Mesendoderm (in vitro differentiated cells): ENCODE measurements at regions not wholly inside any gene's neighbourhood (a gene's known extent, or its start where the extent isn't known, plus 50 kb on each side); places are given as distances from the start of the nearest gene placed in this dataset.

Source experiments
- DNase-seq: peaks from one replicate; pipeline ENCODE4 v3.0.0; 2013
- H2AK5ac ChIP-seq: 2 replicates; pipeline ENCODE4 v1.6.1; 2013; ENCODE audit warnings: low read length, inconsistent platforms
- H2BK120ac ChIP-seq: 2 replicates; pipeline ENCODE4 v1.6.1; 2013; ENCODE audit warnings: low read depth, mild to moderate bottlenecking, low read length, moderate library complexity, mixed read lengths
- H2BK15ac ChIP-seq: replicated peaks from 2 replicates; pipeline ENCODE4 v1.6.1; 2013; ENCODE audit warnings: low read depth, mild to moderate bottlenecking, moderate library complexity
- H2BK5ac ChIP-seq: 2 replicates; pipeline ENCODE4 v1.6.1; 2013; ENCODE audit warnings: low read length, inconsistent platforms
- H3K18ac ChIP-seq: 2 replicates; pipeline ENCODE4 v1.6.1; 2013; ENCODE audit warnings: mild to moderate bottlenecking, low read length, mixed read lengths
- H3K23ac ChIP-seq: one replicate; pipeline ENCODE4 v1.6.1; 2013; ENCODE audit warnings: low read length
- H3K27ac ChIP-seq: 2 replicates; pipeline ENCODE4 v1.5.1; 2013; ENCODE audit warnings: low read depth, mild to moderate bottlenecking, inconsistent platforms, low read length, moderate library complexity
- H3K27me3 ChIP-seq: 2 replicates; pipeline ENCODE4 v1.6.1; 2013; ENCODE audit warnings: low read length, control low read depth, mild to moderate bottlenecking, inconsistent platforms; ENCODE audit not compliant: insufficient read depth, poor library complexity
- H3K36me3 ChIP-seq: 2 replicates; pipeline ENCODE4 v1.6.1; 2013; ENCODE audit warnings: low read length, inconsistent platforms; ENCODE audit not compliant: control insufficient read depth, insufficient read depth
- H3K4ac ChIP-seq: one replicate; pipeline ENCODE4 v1.6.1; 2013; ENCODE audit warnings: low read depth, mild to moderate bottlenecking, low read length, moderate library complexity
- H3K4me1 ChIP-seq: 2 replicates; pipeline ENCODE4 v1.6.1; 2013; ENCODE audit warnings: low read depth, low read length, inconsistent platforms; ENCODE audit not compliant: control insufficient read depth
- H3K4me2 ChIP-seq: 2 replicates; pipeline ENCODE4 v1.6.1; 2013; ENCODE audit warnings: low read length
- H3K4me3 ChIP-seq: 2 replicates; pipeline ENCODE4 v1.5.1; 2013; ENCODE audit warnings: mild to moderate bottlenecking, low read length
- H3K56ac ChIP-seq: one replicate; pipeline ENCODE4 v1.6.1; 2013; ENCODE audit warnings: low read length
- H3K79me1 ChIP-seq: 2 replicates; pipeline ENCODE4 v1.6.1; 2013; ENCODE audit warnings: low read length, inconsistent platforms
- H3K79me2 ChIP-seq: 2 replicates; pipeline ENCODE4 v1.6.1; 2013; ENCODE audit warnings: mild to moderate bottlenecking, low read length; ENCODE audit not compliant: control insufficient read depth, insufficient read depth
- H3K9ac ChIP-seq: 2 replicates; pipeline ENCODE4 v1.6.1; 2013; ENCODE audit warnings: low read length, inconsistent platforms
- H4K5ac ChIP-seq: one replicate; pipeline ENCODE4 v1.6.1; 2013; ENCODE audit warnings: low read length
- H4K8ac ChIP-seq: one replicate; pipeline ENCODE4 v1.6.1; 2013; ENCODE audit warnings: low read depth, mild to moderate bottlenecking, control low read depth, low read length, moderate library complexity
- WGBS: extraction: QIAGEN DNeasy Blood & Tissue Kit; methylation state at CpG from one replicate; pipeline ENCODE4 v1.1.7; 2013; ENCODE audit warnings: low lambda C conversion rate, missing lambda C conversion rate; ENCODE audit not compliant: insufficient coverage; ENCODE audit errors: extremely low coverage; 5-methylcytosine and 5-hydroxymethylcytosine counted together

GRCh38 chr5:110104726-110105669, 415.3 kb downstream of the MAN2A1 start:
- Histone ChIP-seq H4K5ac (no peak overlapping the region), H3K4ac (no peak overlapping the region), H4K8ac (no peak overlapping the region), H3K27me3 (no peaks in the 10 kb centered on the region), H3K4me1 (no peaks in the 10 kb centered on the region), H3K18ac (no peak overlapping the region), H3K79me1 (no peaks in the 10 kb centered on the region), H2AK5ac (no peak overlapping the region), H2BK5ac (no peak overlapping the region), H3K56ac (no peak overlapping the region), H3K9ac (no peak overlapping the region), H3K23ac (no peak overlapping the region), H3K4me3 (no peak overlapping the region), H3K36me3 (no peaks in the 10 kb centered on the region), H3K27ac (no peak overlapping the region), H3K4me2 (no peak overlapping the region), H2BK120ac (no peak overlapping the region), H3K79me2 (no peaks in the 10 kb centered on the region), H2BK15ac (no peak overlapping the region)
- no CpG with 5 or more reads among the region's 4 CpGs for WGBS
- DNase-seq: no peak

- Histone ChIP-seq H3K4me3 (no peak overlapping the region), H2BK5ac (no peak overlapping the region), H3K9ac (no peak overlapping the region), H4K5ac (no peak overlapping the region), H3K23ac (no peak overlapping the region), H2AK5ac (no peak overlapping the region), H2BK15ac (no peak overlapping the region), H3K18ac (no peak overlapping the region), H3K4me2 (no peak overlapping the region), H2BK120ac (no peak overlapping the region), H3K56ac (no peak overlapping the region), H3K4ac (no peak overlapping the region), H3K27ac (no peak overlapping the region), H3K79me2 (no peaks in the 10 kb centered on the region), H4K8ac (no peak overlapping the region), H3K27me3 (no peaks in the 10 kb centered on the region), H3K36me3 (no peaks in the 10 kb centered on the region), H3K79me1 (no peaks in the 10 kb centered on the region), H3K4me1 (no peaks in the 10 kb centered on the region)
- no CpG with 5 or more reads among the region's 2 CpGs for WGBS
- no peak for DNase-seq
Measured at GRCh38 chr5:110105692-110106091, 416.0 kb downstream of the MAN2A1 start.

GRCh38 chr5:110106750-110107149, 417.0 kb downstream of the MAN2A1 start:
- no peak for DNase-seq
- Histone ChIP-seq H3K27ac (no peak overlapping the region), H3K4me2 (no peak overlapping the region), H4K5ac (no peak overlapping the region), H3K23ac (no peak overlapping the region), H3K4ac (no peak overlapping the region), H2BK15ac (no peak overlapping the region), H2BK5ac (no peak overlapping the region), H3K79me2 (no peaks in the 10 kb centered on the region), H3K4me1 (no peaks in the 10 kb centered on the region), H4K8ac (no peak overlapping the region), H3K27me3 (no peaks in the 10 kb centered on the region), H3K4me3 (no peak overlapping the region), H3K56ac (no peak overlapping the region), H3K9ac (no peak overlapping the region), H2BK120ac (no peak overlapping the region), H3K36me3 (no peaks in the 10 kb centered on the region), H3K79me1 (no peaks in the 10 kb centered on the region), H2AK5ac (no peak overlapping the region), H3K18ac (no peak overlapping the region)
- no CpG with 5 or more reads among the region's 1 CpG for WGBS

GRCh38 chr5:110108520-110108919, 418.8 kb downstream of the MAN2A1 start:
- H2BK15ac ChIP-seq: no peak overlapping the region
- no CpG with 5 or more reads among the region's 4 CpGs for WGBS
- H3K27ac ChIP-seq: no peak overlapping the region
- no peak overlapping the region for H3K23ac ChIP-seq
- no peaks in the 10 kb centered on the region for H3K79me1 ChIP-seq
- H2BK5ac ChIP-seq: no peak overlapping the region
- no peak overlapping the region for H3K4me2 ChIP-seq
- no peak overlapping the region for H2AK5ac ChIP-seq
- H3K9ac ChIP-seq: no peak overlapping the region
- no peaks in the 10 kb centered on the region for H3K27me3 ChIP-seq
- no peak overlapping the region for H4K8ac ChIP-seq
- no peak overlapping the region for H3K56ac ChIP-seq
- no peak overlapping the region for H3K4me3 ChIP-seq
- H3K4ac ChIP-seq: no peak overlapping the region
- DNase-seq: no peak
- no peak overlapping the region for H4K5ac ChIP-seq
- no peaks in the 10 kb centered on the region for H3K36me3 ChIP-seq
- no peaks in the 10 kb centered on the region for H3K79me2 ChIP-seq
- H2BK120ac ChIP-seq: no peak overlapping the region
- H3K4me1 ChIP-seq: no peaks in the 10 kb centered on the region
- H3K18ac ChIP-seq: no peak overlapping the region

- Histone ChIP-seq H3K4me1 (no peaks in the 10 kb centered on the region), H3K4me2 (no peak overlapping the region), H3K36me3 (no peaks in the 10 kb centered on the region), H2AK5ac (no peak overlapping the region), H4K8ac (no peak overlapping the region), H2BK15ac (no peak overlapping the region), H2BK120ac (no peak overlapping the region), H4K5ac (no peak overlapping the region), H3K27ac (no peak overlapping the region), H3K79me2 (no peaks in the 10 kb centered on the region), H3K79me1 (no peaks in the 10 kb centered on the region), H3K56ac (no peak overlapping the region), H3K9ac (no peak overlapping the region), H3K23ac (no peak overlapping the region), H3K4ac (no peak overlapping the region), H2BK5ac (no peak overlapping the region), H3K4me3 (no peak overlapping the region), H3K18ac (no peak overlapping the region), H3K27me3 (no peaks in the 10 kb centered on the region)
- DNase-seq: no peak
- no CpG with 5 or more reads among the region's 3 CpGs for WGBS
Measured at GRCh38 chr5:110109667-110110066, 419.9 kb downstream of the MAN2A1 start.

- H3K79me1 ChIP-seq: no peaks in the 10 kb centered on the region
- H2BK120ac ChIP-seq: no peak overlapping the region
- no peak overlapping the region for H3K18ac ChIP-seq
Measured at GRCh38 chr5:110112348-110112747, 422.6 kb downstream of the MAN2A1 start.

More at GRCh38 chr5:110112348-110112747, 422.6 kb downstream of the MAN2A1 start:
- Histone ChIP-seq H3K4ac (no peak overlapping the region), H2AK5ac (no peak overlapping the region), H2BK15ac (no peak overlapping the region), H3K4me2 (no peak overlapping the region), H3K23ac (no peak overlapping the region), H2BK5ac (no peak overlapping the region), H3K79me2 (no peaks in the 10 kb centered on the region), H3K9ac (no peak overlapping the region), H3K27ac (no peak overlapping the region), H3K36me3 (no peaks in the 10 kb centered on the region), H4K5ac (no peak overlapping the region), H3K56ac (no peak overlapping the region), H3K27me3 (no peaks in the 10 kb centered on the region), H3K4me1 (no peaks in the 10 kb centered on the region), H4K8ac (no peak overlapping the region), H3K4me3 (no peak overlapping the region)
- DNase-seq: peak; percentile 16
